Peyer's patch (tissue), 4 donors: ENCODE measurements at regions not wholly inside any gene's neighbourhood (a gene's known extent, or its start where the extent isn't known, plus 50 kb on each side); places are given as distances from the start of the nearest gene placed in this dataset.

ENCODE experiments used
- DNase-seq, 3 donors: peaks; one replicate each; pipeline ENCODE4 v3.0.0-alpha.2; 2017 to 2019
- H3K27ac ChIP-seq, 4 donors: fragments of 200-600 bp; sonication (generic); one replicate each; pipeline ENCODE4 v1.5.1; 2016 to 2019
- H3K27me3 ChIP-seq, 2 donors: fragments of 200-600 bp; sonication (generic); one replicate each; pipeline ENCODE4 v1.5.1; 2019
- H3K36me3 ChIP-seq, 3 donors: fragments of 200-600 bp; sonication (generic); one replicate each; pipeline ENCODE4 v1.5.1; 2016 to 2019
- H3K4me1 ChIP-seq, 4 donors: fragments of 200-600 bp; sonication (generic); one replicate each; pipeline ENCODE4 v1.5.1; 2016 to 2019
- H3K4me3 ChIP-seq, 4 donors: fragments of 200-600 bp; sonication (generic); 1 replicate in 3 of 4; 2 replicates in 1 of 4; pipeline ENCODE4 v1.5.1; 2016 to 2019; ENCODE audit warnings: mild to moderate bottlenecking in 1 of 4
- H3K9me3 ChIP-seq, 4 donors: fragments of 200-600 bp; sonication (generic); one replicate each; pipeline ENCODE4 v1.5.1; 2016 to 2019; ENCODE audit warnings: mild to moderate bottlenecking in 1 of 4
- POLR2A ChIP-seq, 2 donors: fragments of 450-650 bp; IDR thresholded peaks; one replicate each; pipeline ENCODE4 v1.5.1; 2017; ENCODE audit warnings: antibody characterized with exemption in 2 of 2, mild to moderate bottlenecking in 2 of 2, moderate library complexity in 2 of 2
- TF ChIP-seq, protein P1 (sequence below), 6 experiments: fragments of 450-650 bp in 4 of 6; fragments of 200-600 bp in 2 of 6; sonication (generic) in 1 of 6; IDR thresholded peaks; one replicate each; pipeline ENCODE4 v1.5.1; 2017 to 2019; ENCODE audit warnings: antibody characterized with exemption in 6 of 6, mild to moderate bottlenecking in 3 of 6, moderate library complexity in 1 of 6

DNA sequence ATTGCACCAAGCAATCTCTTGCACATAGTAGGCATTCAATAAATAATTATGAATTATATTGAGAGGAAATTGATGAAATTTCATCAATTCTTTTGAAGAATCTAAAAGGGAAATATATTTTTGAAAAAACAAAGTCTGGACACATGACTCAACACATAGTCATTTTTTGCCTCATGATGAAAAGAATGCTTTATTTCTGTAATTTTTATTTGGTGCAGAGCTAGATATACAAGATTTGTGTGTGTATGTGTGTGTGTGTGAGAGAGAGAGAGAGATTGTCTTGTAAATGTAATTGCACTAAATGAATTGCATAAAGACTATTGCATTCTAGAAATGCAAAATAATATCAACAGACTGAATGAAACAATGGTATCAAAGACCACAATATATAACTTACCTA, 206.2 kb upstream of the C1orf87 start:
- TF ChIP-seq, protein P1, sequence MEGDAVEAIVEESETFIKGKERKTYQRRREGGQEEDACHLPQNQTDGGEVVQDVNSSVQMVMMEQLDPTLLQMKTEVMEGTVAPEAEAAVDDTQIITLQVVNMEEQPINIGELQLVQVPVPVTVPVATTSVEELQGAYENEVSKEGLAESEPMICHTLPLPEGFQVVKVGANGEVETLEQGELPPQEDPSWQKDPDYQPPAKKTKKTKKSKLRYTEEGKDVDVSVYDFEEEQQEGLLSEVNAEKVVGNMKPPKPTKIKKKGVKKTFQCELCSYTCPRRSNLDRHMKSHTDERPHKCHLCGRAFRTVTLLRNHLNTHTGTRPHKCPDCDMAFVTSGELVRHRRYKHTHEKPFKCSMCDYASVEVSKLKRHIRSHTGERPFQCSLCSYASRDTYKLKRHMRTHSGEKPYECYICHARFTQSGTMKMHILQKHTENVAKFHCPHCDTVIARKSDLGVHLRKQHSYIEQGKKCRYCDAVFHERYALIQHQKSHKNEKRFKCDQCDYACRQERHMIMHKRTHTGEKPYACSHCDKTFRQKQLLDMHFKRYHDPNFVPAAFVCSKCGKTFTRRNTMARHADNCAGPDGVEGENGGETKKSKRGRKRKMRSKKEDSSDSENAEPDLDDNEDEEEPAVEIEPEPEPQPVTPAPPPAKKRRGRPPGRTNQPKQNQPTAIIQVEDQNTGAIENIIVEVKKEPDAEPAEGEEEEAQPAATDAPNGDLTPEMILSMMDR (IDR thresholded peaks at IDR 0.05), result no peak
- no peak for TF ChIP-seq POLR2A (IDR thresholded peaks at IDR 0.05)
- H3K4me1 ChIP-seq, result peaks cover 0 to 5% (median 0%) of the 10 kb centered on the region in 4 donors

DNA sequence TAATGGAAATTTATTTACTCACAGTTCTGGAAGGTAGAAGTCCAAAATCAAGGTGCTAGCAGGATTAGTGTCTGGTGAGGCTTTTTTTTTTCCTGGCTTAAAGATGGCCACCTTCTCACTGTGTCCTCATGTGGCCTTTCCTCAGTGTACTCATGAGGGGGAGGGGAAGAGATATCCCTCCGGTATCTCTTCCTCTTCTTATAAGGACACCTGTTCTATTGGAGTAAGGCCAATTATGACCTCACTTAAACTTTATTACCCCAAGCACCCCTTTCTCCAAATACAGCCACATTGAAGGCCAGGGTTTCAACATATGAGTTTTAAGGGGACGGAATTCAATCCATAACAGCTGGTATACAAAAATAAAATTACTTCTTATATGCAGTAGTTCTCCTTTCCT, 203.7 kb upstream of the C1orf87 start:
- Histone ChIP-seq H3K4me1 (peaks cover 0 to 5% (median 0%) of the 10 kb centered on the region in 4 donors), H3K9me3 (no peaks in the 10 kb centered on the region), H3K4me3 (no peak overlapping the region), H3K36me3 (no peaks in the 10 kb centered on the region), H3K27ac (no peak overlapping the region), H3K27me3 (no peaks in the 10 kb centered on the region)
- TF ChIP-seq POLR2A (IDR thresholded peaks at IDR 0.05), result no peak
- TF ChIP-seq, protein P1 (IDR thresholded peaks at IDR 0.05), result no peak
- no peak for DNase-seq

More for the DNA sequence above, 206.2 kb upstream of the C1orf87 start:
- Histone ChIP-seq H3K4me3 (no peak overlapping the region), H3K9me3 (no peaks in the 10 kb centered on the region), H3K36me3 (no peaks in the 10 kb centered on the region), H3K27me3 (no peaks in the 10 kb centered on the region), H3K27ac (no peak overlapping the region)
- no peak for DNase-seq

DNA sequence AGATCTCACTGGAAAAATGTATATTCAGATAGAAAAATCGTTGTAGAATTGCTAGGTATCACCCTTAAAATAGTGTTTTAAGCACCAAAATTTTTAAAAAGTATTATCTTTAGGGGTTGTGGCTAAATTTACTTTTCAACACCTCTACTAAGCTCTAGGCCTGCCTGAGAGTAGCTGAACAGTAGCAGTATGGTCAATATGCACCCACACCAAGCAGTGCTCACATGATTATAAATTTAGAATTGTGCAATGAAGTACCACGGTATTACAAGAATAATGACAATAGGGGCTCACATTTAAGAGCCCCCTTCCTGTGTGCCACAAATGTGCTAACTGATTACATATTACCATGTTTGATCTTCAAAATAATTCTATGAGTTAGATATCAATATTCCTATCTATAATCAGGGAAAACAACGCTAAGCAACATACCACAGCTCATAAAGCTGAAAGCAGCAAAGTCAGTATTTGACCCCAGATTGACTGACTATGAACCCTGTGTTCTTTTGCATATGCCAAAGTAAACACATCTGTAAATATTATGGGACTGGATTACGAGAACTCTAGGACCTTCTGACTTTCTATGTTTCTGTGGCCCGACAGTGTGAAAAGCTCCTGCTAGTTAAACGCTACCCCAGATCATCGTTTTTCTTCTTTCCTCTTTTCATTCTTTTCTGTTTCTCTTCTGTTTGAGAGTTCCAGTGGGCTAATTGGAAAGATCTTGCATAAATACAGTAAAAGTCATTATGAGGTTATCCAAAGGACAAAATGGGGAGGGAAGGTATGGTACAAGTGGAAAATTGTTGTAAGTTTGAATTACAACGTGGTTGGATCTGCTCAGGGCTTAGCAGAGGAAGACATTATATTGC, 201.1 kb upstream of the C1orf87 start:
- Histone ChIP-seq H3K4me3 (no peak overlapping the region), H3K27ac (no peak overlapping the region), H3K27me3 (no peaks in the 10 kb centered on the region), H3K36me3 (no peaks in the 10 kb centered on the region), H3K4me1 (no peaks in the 10 kb centered on the region), H3K9me3 (no peaks in the 10 kb centered on the region)
- TF ChIP-seq, protein P1 (IDR thresholded peaks at IDR 0.05), result no peak
- TF ChIP-seq POLR2A (IDR thresholded peaks at IDR 0.05), result no peak
- DNase-seq, result no peak

DNA sequence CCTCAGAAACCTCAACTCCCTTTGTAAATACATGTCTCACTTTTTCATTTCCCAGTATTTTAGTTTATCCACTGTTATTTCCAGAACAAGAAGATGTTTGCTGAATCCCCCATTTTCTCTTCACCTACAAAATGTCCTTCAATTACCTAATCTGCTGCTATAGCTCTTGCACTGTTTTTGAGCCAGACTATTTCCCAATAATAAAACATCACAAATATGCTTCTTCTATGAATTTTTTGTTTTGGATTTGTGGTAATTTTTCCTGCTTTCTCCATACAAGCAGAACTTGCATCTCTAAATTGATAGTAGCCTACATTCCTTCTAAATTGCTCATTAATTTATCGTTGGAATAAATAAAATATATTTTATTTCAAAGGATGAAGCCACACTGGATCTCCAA, 199.6 kb upstream of the C1orf87 start:
- H3K4me3 ChIP-seq, result no peak overlapping the region
- TF ChIP-seq POLR2A (IDR thresholded peaks at IDR 0.05), result no peak
- TF ChIP-seq, protein P1 (IDR thresholded peaks at IDR 0.05), result no peak

DNA sequence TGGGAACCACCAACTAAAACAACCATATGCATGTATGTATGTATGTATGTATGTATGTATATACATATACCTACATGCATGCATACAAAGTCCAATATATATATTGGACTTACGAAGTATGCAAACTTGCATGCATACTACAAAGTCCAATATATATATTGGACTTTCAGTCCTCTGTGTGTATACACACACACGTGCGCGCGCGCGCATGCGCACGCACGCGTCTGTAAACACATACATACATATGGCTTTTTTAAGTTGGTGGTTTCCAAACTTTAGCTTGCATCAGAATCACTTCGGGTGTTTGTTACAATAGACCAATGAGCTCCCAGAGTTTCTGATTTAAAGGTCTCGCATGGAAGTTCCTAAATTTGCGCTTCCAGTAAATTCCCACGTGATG, 197.5 kb upstream of the C1orf87 start:
- Histone ChIP-seq H3K36me3 (no peaks in the 10 kb centered on the region), H3K4me3 (no peak overlapping the region), H3K27ac (no peak overlapping the region), H3K9me3 (no peaks in the 10 kb centered on the region), H3K4me1 (no peaks in the 10 kb centered on the region), H3K27me3 (no peaks in the 10 kb centered on the region)
- no peak for DNase-seq
- TF ChIP-seq, protein P1 (IDR thresholded peaks at IDR 0.05), result no peak
- TF ChIP-seq POLR2A (IDR thresholded peaks at IDR 0.05), result no peak

More for the DNA sequence above, 199.6 kb upstream of the C1orf87 start:
- no peaks in the 10 kb centered on the region for H3K27me3 ChIP-seq
- H3K36me3 ChIP-seq, result no peaks in the 10 kb centered on the region
- H3K4me1 ChIP-seq, result no peaks in the 10 kb centered on the region
- no peaks in the 10 kb centered on the region for H3K9me3 ChIP-seq
- DNase-seq, result no peak
- H3K27ac ChIP-seq, result no peak overlapping the region
